CD4-positive, alpha-beta memory T cell (primary cell): ENCODE measurements at regions not wholly inside any gene's neighbourhood (a gene's known extent, or its start where the extent isn't known, plus 50 kb on each side); places are given as distances from the start of the nearest gene placed in this dataset.
A peak's percentile ranks its signal among the peaks of the same experiment; 100 is the strongest.
"Not testable (repeated sequence)": the region's sequence is repeated elsewhere in the genome, so short reads cannot be mapped to it uniquely, and the experiment has no call there.

Experiments used
- CTCF ChIA-PET: fragments of 350-600 bp; sonication (Branson Sonifier 250); formaldehyde crosslinking; loops from one replicate; lab custom pipeline; 2021; ENCODE audit warnings: inconsistent platforms; ENCODE audit not compliant: partially characterized antibody; lab: Charles Lee
- POLR2A ChIA-PET: fragments of 350-600 bp; sonication (Branson Sonifier 250); formaldehyde crosslinking; loops from one replicate; lab custom pipeline; 2021; ENCODE audit not compliant: partially characterized antibody; lab: Charles Lee
- DNase-seq, 5 donors: peaks; one replicate each; pipeline versions ENCODE4 v3.0.0 to v3.0.0-alpha.2; 2020 to 2022; ENCODE audit warnings: mixed read lengths in 1 of 5
- H3K27ac ChIP-seq: one replicate; pipeline ENCODE4 v1.7.0; 2013; ENCODE audit warnings: low read depth, low read length
- H3K27me3 ChIP-seq: 2 replicates; pipeline ENCODE4 v1.7.0; 2013; ENCODE audit warnings: mild to moderate bottlenecking, low read length, moderate library complexity; ENCODE audit not compliant: insufficient read depth
- H3K36me3 ChIP-seq: 2 replicates; pipeline ENCODE4 v1.7.0; 2013; ENCODE audit warnings: mild to moderate bottlenecking, low read length, moderate library complexity; ENCODE audit not compliant: insufficient read depth
- H3K4me1 ChIP-seq: 2 replicates; pipeline ENCODE4 v1.7.0; 2013; ENCODE audit warnings: mild to moderate bottlenecking, low read length, moderate library complexity; ENCODE audit not compliant: insufficient read depth
- H3K4me3 ChIP-seq, 2 donors: one replicate each; pipeline ENCODE4 v1.7.0; 2013; ENCODE audit warnings: low read length in 2 of 2, mild to moderate bottlenecking in 1 of 2
- H3K9me3 ChIP-seq, 2 donors: one replicate each; pipeline ENCODE4 v1.7.0; 2013; ENCODE audit warnings: low read length in 2 of 2, control low read depth in 1 of 2; ENCODE audit not compliant: control insufficient read depth in 1 of 2
- H3K27ac Mint-ChIP-seq, 7 donors: one replicate each; pipeline ENCODE4 v1.8.0; 2020 to 2021; ENCODE audit warnings: mixed read lengths in 7 of 7, mild to moderate bottlenecking in 6 of 7, inconsistent platforms in 3 of 7, moderate library complexity in 3 of 7
- H3K27me3 Mint-ChIP-seq, 2 donors: one replicate each; pipeline ENCODE4 v1.8.0; 2020 to 2021; ENCODE audit warnings: mixed read lengths in 2 of 2
- H3K36me3 Mint-ChIP-seq, 2 donors: one replicate each; pipeline ENCODE4 v1.8.0; 2020 to 2021; ENCODE audit warnings: mixed read lengths in 2 of 2, inconsistent platforms in 1 of 2, mild to moderate bottlenecking in 1 of 2
- H3K4me1 Mint-ChIP-seq, 4 donors: one replicate each; pipeline ENCODE4 v1.8.0; 2020 to 2021; ENCODE audit warnings: mixed read lengths in 4 of 4, mild to moderate bottlenecking in 1 of 4
- H3K4me3 Mint-ChIP-seq, 8 donors: one replicate each; pipeline ENCODE4 v1.8.0; 2020 to 2021; ENCODE audit warnings: mixed read lengths in 8 of 8, mild to moderate bottlenecking in 7 of 8, moderate library complexity in 6 of 8, inconsistent platforms in 3 of 8
- H3K9me3 Mint-ChIP-seq, 8 donors: one replicate each; pipeline ENCODE4 v1.8.0; 2020 to 2021; ENCODE audit warnings: mixed read lengths in 8 of 8, mild to moderate bottlenecking in 5 of 8, inconsistent platforms in 3 of 8, moderate library complexity in 1 of 8
- intact Hi-C: fragments of 100-400 bp; cut with micrococcal nuclease; formaldehyde crosslinking; loops from one replicate; pipeline ENCODE4 v1.15.1; 2023

DNA sequence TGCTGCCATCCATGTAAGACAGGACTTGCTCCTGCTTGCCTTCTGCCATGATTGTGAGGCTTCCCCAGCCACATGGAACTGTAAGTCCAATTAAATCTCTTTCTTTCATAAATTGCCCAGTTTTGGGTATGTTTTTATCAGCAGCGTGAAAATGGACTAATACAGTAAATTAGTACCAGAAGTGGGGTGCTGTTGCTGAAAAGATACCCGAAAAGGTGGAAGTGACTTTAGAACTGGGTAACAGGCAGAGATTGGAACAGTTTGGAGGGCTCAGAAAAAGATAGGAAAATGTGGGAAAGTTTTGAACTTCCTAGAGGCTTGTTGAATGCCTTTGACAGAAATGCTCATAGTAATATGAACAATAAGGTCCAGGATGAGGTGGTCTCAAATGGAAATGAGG lies 253.3 kb downstream of the YTHDC2 start:
- H3K9me3 Mint-ChIP-seq: peaks cover 6 to 29% (median 22%) of the 10 kb centered on the region in 8 donors
- H3K4me1 Mint-ChIP-seq, H3K4me3 Mint-ChIP-seq, H3K27ac Mint-ChIP-seq, CTCF ChIA-PET, H3K27ac ChIP-seq, DNase-seq, intact Hi-C loops, H3K9me3 ChIP-seq, POLR2A ChIA-PET, H3K36me3 Mint-ChIP-seq, H3K27me3 ChIP-seq, H3K36me3 ChIP-seq, H3K27me3 Mint-ChIP-seq, H3K4me1 ChIP-seq, H3K4me3 ChIP-seq: not testable (repeated sequence)

DNA sequence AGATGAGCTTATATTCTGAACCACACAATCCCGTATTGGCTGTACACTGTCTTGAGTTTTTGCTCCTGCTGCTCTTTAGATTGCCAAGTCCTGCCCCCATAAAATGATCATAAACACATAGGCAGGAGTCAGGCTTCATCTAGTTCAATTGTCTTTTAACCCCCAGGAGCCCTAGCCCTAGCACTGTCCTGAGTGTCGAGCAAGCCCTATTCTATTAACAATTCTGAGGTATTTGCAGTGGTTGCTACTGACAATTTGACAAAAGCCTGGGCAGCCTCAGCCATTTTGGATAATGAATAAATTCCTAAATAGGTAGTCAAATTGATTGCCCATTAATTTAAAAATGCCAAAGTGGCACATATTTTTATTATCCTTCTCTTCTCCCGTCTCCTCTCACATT lies 257.2 kb downstream of the YTHDC2 start:
- Histone ChIP-seq H3K4me1 (no peaks in the 10 kb centered on the region), H3K4me3 (no peak overlapping the region), H3K9me3 (no peaks in the 10 kb centered on the region), H3K27ac (no peak overlapping the region), H3K36me3 (no peaks in the 10 kb centered on the region), H3K27me3 (no peaks in the 10 kb centered on the region)
- no peak overlapping the region for H3K4me3 Mint-ChIP-seq
- peaks cover 0 to 28% (median 19%) of the 10 kb centered on the region in 8 donors for H3K9me3 Mint-ChIP-seq
- H3K4me1 Mint-ChIP-seq: no peaks in the 10 kb centered on the region
- POLR2A ChIA-PET: no interaction called here
- intact Hi-C loops: no loop called here
- H3K27ac Mint-ChIP-seq: no peak overlapping the region
- H3K36me3 Mint-ChIP-seq: peaks cover 1 to 6% of the 10 kb centered on the region in 2 donors
- no peak for DNase-seq
- H3K27me3 Mint-ChIP-seq: peaks cover 0 to 2% of the 10 kb centered on the region in 2 donors
- CTCF ChIA-PET: no interaction called here

DNA sequence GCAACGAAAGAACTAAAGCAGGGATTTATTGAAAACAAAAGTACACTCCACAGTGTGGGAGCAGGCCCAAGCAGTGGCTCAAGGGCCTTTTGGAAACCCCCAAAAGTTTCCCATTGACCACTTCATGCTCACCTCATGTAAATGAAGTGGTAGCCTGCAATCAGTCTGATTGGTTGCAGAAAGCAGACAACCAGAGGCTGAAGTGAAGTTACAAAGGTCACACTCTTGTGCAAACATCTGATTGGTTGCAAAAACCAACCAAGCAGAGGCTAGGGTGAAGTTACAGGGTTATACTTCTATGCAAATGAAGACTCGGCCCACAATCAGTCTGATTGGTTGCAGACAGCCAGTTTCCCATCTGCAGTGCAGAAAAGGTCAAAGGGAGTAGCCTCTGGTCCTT lies 258.0 kb downstream of the YTHDC2 start:
- H3K4me1 Mint-ChIP-seq: no peaks in the 10 kb centered on the region
- POLR2A ChIA-PET: no interaction called here
- Histone ChIP-seq H3K9me3 (no peaks in the 10 kb centered on the region), H3K27ac (no peak overlapping the region), H3K4me3 (no peak overlapping the region), H3K4me1 (no peaks in the 10 kb centered on the region), H3K27me3 (no peaks in the 10 kb centered on the region), H3K36me3 (no peaks in the 10 kb centered on the region)
- H3K27me3 Mint-ChIP-seq: peaks cover 0 to 2% of the 10 kb centered on the region in 2 donors
- peaks cover 0 to 21% (median 14%) of the 10 kb centered on the region in 8 donors for H3K9me3 Mint-ChIP-seq
- CTCF ChIA-PET: no interaction called here
- intact Hi-C loops: no loop called here
- H3K36me3 Mint-ChIP-seq: peaks cover 1 to 4% of the 10 kb centered on the region in 2 donors
- H3K27ac Mint-ChIP-seq: no peak overlapping the region
- H3K4me3 Mint-ChIP-seq: no peak overlapping the region
- DNase-seq: no peak

DNA sequence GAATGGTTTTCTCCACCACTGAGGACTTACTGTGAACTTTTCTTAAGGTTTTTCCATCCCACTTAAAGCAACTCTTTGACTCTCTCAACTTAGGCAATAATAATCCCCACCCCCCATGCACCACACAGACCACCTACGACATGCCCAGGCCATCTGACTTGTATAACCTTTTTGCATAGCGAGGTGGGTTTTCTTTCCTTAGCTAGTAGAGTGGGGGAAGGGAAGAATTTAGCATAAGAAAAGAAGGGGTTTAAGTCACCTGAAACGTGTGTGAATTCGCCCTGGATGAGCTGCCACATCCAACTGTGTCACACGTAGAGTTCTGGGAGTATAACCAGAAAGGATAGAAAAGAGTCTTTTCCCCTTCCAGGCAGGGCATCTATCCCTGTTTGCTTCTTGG lies 262.7 kb downstream of the YTHDC2 start:
- intact Hi-C loops: no loop called here
- Mint-ChIP-seq H3K4me3 (no peak overlapping the region), H3K27ac (peak overlapping the region in 1 of 7 donors; percentile 59), H3K27me3 (peaks cover 2 to 3% of the 10 kb centered on the region in 2 donors), H3K36me3 (no peaks in the 10 kb centered on the region), H3K9me3 (peaks cover 0 to 4% (median 0%) of the 10 kb centered on the region in 8 donors), H3K4me1 (no peaks in the 10 kb centered on the region)
- no peaks in the 10 kb centered on the region for H3K4me1 ChIP-seq
- no peak overlapping the region for H3K27ac ChIP-seq
- CTCF ChIA-PET: no interaction called here
- POLR2A ChIA-PET: no interaction called here
- no peaks in the 10 kb centered on the region for H3K27me3 ChIP-seq
- H3K36me3 ChIP-seq: no peaks in the 10 kb centered on the region
- H3K9me3 ChIP-seq: no peaks in the 10 kb centered on the region
- no peak for DNase-seq
- no peak overlapping the region for H3K4me3 ChIP-seq

DNA sequence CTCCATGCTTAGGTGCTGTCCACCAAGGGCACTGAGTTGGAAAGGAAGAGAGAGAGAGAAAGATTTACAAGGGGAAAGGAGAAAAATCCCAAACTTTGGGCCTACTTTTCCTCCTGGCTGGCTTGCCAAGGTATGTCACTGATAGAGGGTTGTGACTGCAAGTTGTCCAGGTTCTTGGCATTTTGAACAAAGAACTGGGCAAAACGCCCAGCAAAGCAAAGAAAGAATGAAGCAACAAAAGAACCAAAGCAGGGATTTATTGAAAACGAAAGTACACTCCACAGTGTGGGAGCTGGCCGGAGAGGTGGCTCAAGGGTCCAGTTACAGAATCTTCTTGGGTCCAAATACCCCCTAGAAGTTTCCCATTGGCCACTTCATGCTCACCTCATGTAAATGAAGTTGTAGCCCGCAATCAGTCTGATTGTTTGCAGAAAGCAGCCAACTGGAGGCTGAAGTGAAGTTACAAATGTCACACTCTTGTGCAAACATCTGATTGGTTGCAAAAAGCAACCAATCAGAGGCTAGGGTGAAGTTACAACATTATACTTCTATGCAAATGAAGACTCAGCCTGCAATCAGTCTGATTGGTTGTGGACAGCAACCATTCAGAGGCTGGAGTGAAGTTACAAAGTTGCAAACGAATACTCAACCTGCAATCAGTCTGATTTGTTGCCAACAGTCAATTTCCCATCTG lies 263.5 kb downstream of the YTHDC2 start:
- no peak overlapping the region for H3K4me3 ChIP-seq
- no peaks in the 10 kb centered on the region for H3K27me3 ChIP-seq
- ChIA-PET CTCF (no interaction called here), POLR2A (no interaction called here)
- Mint-ChIP-seq H3K4me1 (no peaks in the 10 kb centered on the region), H3K27me3 (peaks cover 2 to 3% of the 10 kb centered on the region in 2 donors), H3K4me3 (no peak overlapping the region), H3K27ac (peak overlapping the region in 1 of 7 donors; percentile 5), H3K36me3 (no peaks in the 10 kb centered on the region), H3K9me3 (peaks cover 0 to 4% (median 0%) of the 10 kb centered on the region in 8 donors)
- H3K9me3 ChIP-seq: no peaks in the 10 kb centered on the region
- intact Hi-C loops: no loop called here
- no peak overlapping the region for H3K27ac ChIP-seq
- DNase-seq: no peak
- H3K36me3 ChIP-seq: no peaks in the 10 kb centered on the region
- no peaks in the 10 kb centered on the region for H3K4me1 ChIP-seq

DNA sequence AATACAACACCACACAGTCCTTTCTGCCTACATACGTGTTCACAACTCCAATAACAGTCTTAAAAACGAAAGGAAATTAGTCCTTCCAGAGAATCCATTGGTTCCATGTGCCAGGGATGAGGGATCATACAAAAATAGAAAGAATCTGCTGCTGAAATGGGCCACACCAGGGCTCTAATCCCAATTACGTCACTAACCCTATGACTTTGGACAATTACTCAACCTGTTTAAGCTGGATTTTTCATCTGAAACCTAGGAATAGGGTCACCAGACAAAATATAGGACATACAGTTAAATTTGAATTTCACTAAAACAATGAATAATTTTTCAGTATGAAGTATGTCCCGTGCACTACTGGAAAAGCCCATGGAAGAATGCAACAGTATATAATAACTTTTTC lies 264.7 kb downstream of the YTHDC2 start:
- Mint-ChIP-seq H3K4me1 (no peaks in the 10 kb centered on the region), H3K27ac (no peak overlapping the region), H3K9me3 (peaks cover 0 to 4% (median 0%) of the 10 kb centered on the region in 8 donors), H3K36me3 (no peaks in the 10 kb centered on the region), H3K27me3 (peaks cover 2 to 3% of the 10 kb centered on the region in 2 donors), H3K4me3 (no peak overlapping the region)
- intact Hi-C loops: no loop called here
- Histone ChIP-seq H3K27ac (no peak overlapping the region), H3K9me3 (no peaks in the 10 kb centered on the region), H3K36me3 (no peaks in the 10 kb centered on the region), H3K4me3 (no peak overlapping the region), H3K27me3 (no peaks in the 10 kb centered on the region), H3K4me1 (no peaks in the 10 kb centered on the region)
- ChIA-PET CTCF (no interaction called here), POLR2A (no interaction called here)
- no peak for DNase-seq

DNA sequence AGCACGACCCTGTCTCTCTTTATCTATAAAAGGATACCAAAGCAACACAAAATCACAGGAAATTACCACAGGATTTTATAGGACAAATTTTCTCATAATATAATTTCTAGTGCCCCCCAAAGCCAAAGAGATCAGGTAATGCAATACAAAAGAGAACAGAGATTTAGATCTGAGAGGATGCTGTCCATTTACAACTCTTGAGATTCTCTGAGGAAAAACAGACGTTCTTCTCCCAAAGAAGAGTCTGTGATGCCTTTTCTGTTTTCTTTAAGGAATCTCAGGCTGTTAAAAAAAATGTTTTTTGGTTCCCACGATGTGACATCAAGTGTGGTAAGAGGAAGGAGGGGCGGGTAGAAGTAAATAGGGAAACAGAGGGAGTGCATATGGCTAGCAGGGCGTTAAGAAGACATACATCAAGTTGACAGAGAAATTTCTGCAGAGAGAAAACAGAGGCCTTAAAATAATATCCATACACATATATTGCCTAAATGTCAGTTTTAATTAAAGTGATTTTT lies 274.7 kb downstream of the YTHDC2 start:
- CTCF ChIA-PET: no interaction called here
- POLR2A ChIA-PET: no interaction called here
- H3K4me1 ChIP-seq: no peaks in the 10 kb centered on the region

More for the DNA sequence above, 274.7 kb downstream of the YTHDC2 start:
- Mint-ChIP-seq H3K27ac (peak overlapping the region in 1 of 7 donors; percentile 57), H3K4me1 (peaks cover 0 to 2% (median 0%) of the 10 kb centered on the region in 4 donors), H3K4me3 (no peak overlapping the region), H3K9me3 (peaks cover 0 to 4% (median 0%) of the 10 kb centered on the region in 8 donors), H3K27me3 (peaks cover 0 to 3% of the 10 kb centered on the region in 2 donors), H3K36me3 (no peaks in the 10 kb centered on the region)
- Histone ChIP-seq H3K27me3 (no peaks in the 10 kb centered on the region), H3K36me3 (no peaks in the 10 kb centered on the region), H3K4me3 (no peak overlapping the region), H3K27ac (no peak overlapping the region), H3K9me3 (no peaks in the 10 kb centered on the region)
- intact Hi-C loops: no loop called here
- DNase-seq: no peak
